GM21723 (cell line): ENCODE measurements at regions not wholly inside any gene's neighbourhood (a gene's known extent, or its start where the extent isn't known, plus 50 kb on each side); places are given as distances from the start of the nearest gene placed in this dataset.

ENCODE experiments used
- ATAC-seq: cut with Tn5 transposase; IDR thresholded peaks from one replicate; pipeline ENCODE4 v1.9.1; 2021; ENCODE audit warnings: mild to moderate bottlenecking, moderate library complexity; ENCODE audit not compliant: unreplicated experiment

- ATAC-seq = no peak
These were observed 55.3 kb upstream of the ZFP42 start for GRCh38 chr4:187940299-187940698.

GRCh38 chr4:187942968-187943367 is 52.6 kb upstream of the ZFP42 start:
- ATAC-seq = no peak

- ATAC-seq = no peak
These were observed 51.4 kb upstream of the ZFP42 start for GRCh38 chr4:187944179-187944578.
